SK-N-DZ (cell line): ENCODE measurements at regions not wholly inside any gene's neighbourhood (a gene's known extent, or its start where the extent isn't known, plus 50 kb on each side); places are given as distances from the start of the nearest gene placed in this dataset.
"Not testable (repeated sequence)": the region's sequence is repeated elsewhere in the genome, so short reads cannot be mapped to it uniquely, and the experiment has no call there.

Source experiments
- DNase-seq: peaks from one replicate; pipeline ENCODE4 v3.0.0-alpha.2; 2015; ENCODE audit warnings: low spot score

GRCh38 chr21:15614766-15615165 lies 115.0 kb upstream of the USP25 start:
- DNase-seq: no peak

GRCh38 chr21:15616864-15617574 lies 112.8 kb upstream of the USP25 start:
- DNase-seq: no peak

GRCh38 chr21:15617964-15618363 lies 111.8 kb upstream of the USP25 start:
- DNase-seq: no peak

GRCh38 chr21:15620892-15621291 lies 108.9 kb upstream of the USP25 start:
- no peak for DNase-seq

- DNase-seq: no peak
Observed at GRCh38 chr21:15624646-15625045, 105.1 kb upstream of the USP25 start.

GRCh38 chr21:15625363-15625762 lies 104.4 kb upstream of the USP25 start:
- DNase-seq: no peak

- no peak for DNase-seq
Observed at GRCh38 chr21:15626031-15626430, 103.8 kb upstream of the USP25 start.

- DNase-seq: no peak
Observed at GRCh38 chr21:15627011-15627410, 102.8 kb upstream of the USP25 start.

- DNase-seq: no peak
Observed at GRCh38 chr21:15627823-15628222, 102.0 kb upstream of the USP25 start.

- DNase-seq: no peak
Observed at GRCh38 chr21:15631342-15631741, 98.4 kb upstream of the USP25 start.

- not testable (repeated sequence) for DNase-seq
Observed at GRCh38 chr21:15634541-15634940, 95.2 kb upstream of the USP25 start.

- DNase-seq: no peak
Observed at GRCh38 chr21:15638856-15639549, 90.8 kb upstream of the USP25 start.

- DNase-seq: not testable (repeated sequence)
Observed at GRCh38 chr21:15640113-15640512, 89.7 kb upstream of the USP25 start.

GRCh38 chr21:15644489-15644888 lies 85.3 kb upstream of the USP25 start:
- no peak for DNase-seq

GRCh38 chr21:15645830-15646229 lies 84.0 kb upstream of the USP25 start:
- DNase-seq: no peak

GRCh38 chr21:15650735-15651134 lies 79.0 kb upstream of the USP25 start:
- no peak for DNase-seq

- DNase-seq: no peak
Observed at GRCh38 chr21:15651172-15651571, 78.6 kb upstream of the USP25 start.

GRCh38 chr21:15653710-15654109 lies 76.1 kb upstream of the USP25 start:
- DNase-seq: peak; percentile 77

GRCh38 chr21:15654171-15654570 lies 75.6 kb upstream of the USP25 start:
- DNase-seq: peak; percentile 46

GRCh38 chr21:15659753-15660422 lies 69.9 kb upstream of the USP25 start:
- DNase-seq: no peak

- no peak for DNase-seq
Observed at GRCh38 chr21:15660423-15660804, 69.4 kb upstream of the USP25 start.

- no peak for DNase-seq
Observed at GRCh38 chr21:15667010-15667409, 62.8 kb upstream of the USP25 start.

- no peak for DNase-seq
Observed at GRCh38 chr21:15667819-15668218, 62.0 kb upstream of the USP25 start.
